GM18508 (cell line): ENCODE measurements at regions not wholly inside any gene's neighbourhood (a gene's known extent, or its start where the extent isn't known, plus 50 kb on each side); places are given as distances from the start of the nearest gene placed in this dataset.
"Not testable (repeated sequence)": the region's sequence is repeated elsewhere in the genome, so short reads cannot be mapped to it uniquely, and the experiment has no call there.

Experiments used
- ATAC-seq: cut with Tn5 transposase; IDR thresholded peaks from one replicate; pipeline ENCODE4 v1.9.1; 2021; ENCODE audit warnings: moderate number of reproducible peaks; ENCODE audit not compliant: insufficient read depth, unreplicated experiment

DNA sequence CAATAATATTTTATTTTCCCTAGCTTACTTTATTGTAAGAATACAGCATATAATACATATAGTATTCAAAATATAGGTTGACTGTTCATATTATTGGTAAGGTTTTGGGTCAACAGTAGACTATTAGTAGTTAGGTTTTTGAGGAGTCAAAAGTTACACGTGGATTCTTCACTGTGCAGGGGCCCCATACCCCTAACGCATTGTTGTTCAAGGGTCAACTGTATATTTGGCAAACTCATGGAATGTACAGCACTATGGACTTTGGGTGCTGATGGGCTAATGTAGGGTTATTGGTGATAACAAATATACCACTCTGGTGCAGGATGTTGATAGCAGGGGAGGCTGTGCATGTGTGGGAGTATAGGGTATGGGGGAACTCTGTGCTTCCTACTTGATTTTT lies 397.2 kb downstream of the BCKDHB start:
- ATAC-seq, result no peak

DNA sequence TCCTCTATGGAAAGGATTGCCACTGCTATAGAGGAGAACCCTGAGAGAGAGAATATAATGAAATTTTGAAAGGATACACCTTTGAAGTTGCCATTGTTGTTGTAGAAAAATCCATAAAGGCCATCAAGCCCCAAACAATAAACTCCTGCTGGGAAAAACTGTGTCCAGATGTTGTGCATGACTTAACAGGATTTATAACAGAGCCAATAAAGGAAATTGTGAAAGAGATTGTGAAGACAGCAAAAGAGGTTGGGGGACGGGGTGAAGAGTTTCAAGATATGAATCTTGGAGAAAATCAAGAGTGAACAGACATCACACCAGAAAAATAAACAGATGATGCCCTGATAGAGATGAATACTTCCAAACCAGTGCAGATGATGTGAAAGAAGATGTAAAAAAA lies 396.4 kb downstream of the BCKDHB start:
- no peak for ATAC-seq

DNA sequence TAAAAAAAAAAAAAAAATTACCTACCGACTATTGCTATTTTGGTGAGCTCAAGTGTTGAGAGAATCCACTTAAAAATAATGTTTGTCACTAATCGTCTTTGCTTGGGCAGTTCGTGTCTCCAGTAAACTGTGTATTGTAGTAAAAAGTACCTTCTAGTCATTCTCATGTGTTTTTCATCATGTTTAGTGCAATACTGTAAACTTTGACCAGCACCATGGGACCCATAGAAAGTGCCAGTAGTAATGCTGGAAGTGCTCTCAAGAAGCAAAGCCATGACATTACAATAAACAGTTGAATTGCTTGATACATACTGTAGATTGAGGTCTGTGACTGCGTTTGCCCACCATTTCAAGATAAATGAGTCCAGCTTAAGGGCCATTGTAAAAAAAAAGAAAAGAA lies 395.2 kb downstream of the BCKDHB start:
- no peak for ATAC-seq

DNA sequence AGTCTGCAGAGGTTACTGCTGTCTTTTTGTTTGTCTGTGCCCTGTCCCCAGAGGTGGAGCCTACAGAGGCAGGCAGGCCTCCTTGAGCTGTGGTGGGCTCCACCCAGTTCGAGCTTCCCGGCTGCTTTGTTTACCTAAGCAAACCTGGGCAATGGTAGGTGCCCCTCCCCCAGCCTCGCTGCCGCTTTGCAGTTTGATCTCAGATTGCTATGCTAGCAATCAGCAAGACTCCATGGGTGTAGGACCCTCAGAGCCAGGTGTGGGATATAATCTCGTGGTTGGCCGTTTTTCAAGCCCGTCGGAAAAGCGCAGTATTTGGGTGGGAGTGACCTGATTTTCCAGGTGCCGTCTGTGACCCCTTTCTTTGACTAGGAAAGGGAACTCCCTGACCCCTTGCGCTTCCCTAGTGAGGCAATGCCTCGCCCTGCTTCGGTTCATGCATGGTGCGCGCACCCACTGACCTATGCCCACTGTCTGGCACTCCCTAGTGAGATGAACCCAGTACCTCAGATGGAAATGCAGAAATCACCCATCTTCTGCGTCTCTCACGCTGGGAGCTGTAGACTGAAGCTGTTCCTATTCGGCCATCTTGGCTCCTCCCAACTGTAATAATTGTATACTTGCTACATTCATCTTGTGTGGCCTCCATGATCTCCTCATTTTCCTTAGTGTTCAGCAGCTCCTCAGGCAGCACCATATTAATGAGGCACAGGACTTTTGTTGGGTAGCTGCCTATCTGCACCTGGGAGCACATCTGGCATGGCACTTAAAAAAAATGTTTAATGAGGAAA lies 391.4 kb downstream of the BCKDHB start:
- ATAC-seq, result not testable (repeated sequence)

DNA sequence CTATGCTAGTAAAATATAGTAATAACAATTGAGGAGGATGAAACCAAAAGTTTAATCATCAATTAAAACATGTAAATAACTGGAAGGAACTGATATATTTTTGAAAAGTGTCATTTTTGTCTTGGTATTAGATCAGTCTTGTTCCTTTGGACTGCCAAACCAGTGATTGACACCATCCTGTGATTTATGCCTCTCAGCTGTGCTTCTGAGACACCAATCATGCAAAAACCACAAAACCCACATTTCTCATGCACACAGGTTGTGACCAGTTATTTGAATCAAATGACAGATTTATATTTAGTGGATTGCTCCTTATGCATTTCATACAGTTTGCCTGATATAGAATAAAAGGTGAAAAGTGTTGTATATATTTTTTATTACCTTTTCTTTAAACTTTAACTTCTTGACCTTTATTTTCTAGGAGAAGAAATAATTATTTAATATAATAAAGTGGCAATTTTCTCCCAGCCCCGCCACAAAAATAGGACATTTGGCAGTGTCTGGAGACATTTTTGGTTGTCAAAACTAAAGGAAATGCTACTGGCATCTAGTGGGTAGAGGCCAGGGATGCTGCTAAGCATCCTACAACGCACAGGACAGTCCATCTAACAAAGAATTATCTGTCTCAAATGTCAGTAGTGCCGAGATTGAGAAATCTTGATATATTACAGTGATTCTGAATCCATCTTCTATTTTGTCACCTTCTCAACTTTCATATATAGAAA lies 383.6 kb downstream of the BCKDHB start:
- no peak for ATAC-seq

DNA sequence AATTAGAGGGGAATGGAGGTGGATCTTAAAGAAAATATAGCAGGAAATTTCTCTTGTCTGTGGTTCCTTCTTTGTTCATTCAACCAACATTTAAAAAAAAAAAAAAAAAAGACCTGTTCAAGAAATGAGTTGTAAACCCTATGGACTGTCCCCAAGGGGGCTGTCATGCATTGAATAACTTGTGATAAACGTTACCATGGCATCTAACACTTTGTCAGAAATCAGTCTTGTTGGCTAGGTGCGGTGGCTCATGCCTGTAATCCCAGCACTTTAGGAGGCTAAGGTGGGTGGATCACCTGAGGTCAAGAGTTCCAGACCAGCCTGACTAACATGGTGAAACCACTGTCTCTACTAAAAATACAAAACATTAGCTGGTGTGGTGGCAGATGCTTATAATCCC lies 381.7 kb downstream of the BCKDHB start:
- ATAC-seq, result no peak

DNA sequence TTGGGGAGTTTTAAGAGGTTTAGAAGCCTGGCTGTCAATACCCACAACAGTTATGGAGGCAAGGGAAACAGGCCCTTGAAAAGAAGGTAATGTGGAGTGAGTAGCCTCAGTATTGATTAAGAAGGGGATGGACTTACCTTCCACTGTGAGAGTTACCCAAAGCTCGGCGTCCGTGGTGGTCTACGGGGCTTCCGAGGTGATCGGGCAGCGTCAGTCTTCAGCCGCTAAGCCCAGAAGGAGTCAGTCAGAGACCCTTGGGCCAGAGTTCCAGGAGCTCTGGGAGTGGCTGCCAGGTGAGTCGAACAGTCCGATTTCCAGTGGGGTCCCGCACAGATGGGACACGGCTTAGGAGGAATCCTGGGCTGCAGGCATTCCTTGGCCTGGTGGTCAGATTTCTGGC lies 379.0 kb downstream of the BCKDHB start:
- not testable (repeated sequence) for ATAC-seq

DNA sequence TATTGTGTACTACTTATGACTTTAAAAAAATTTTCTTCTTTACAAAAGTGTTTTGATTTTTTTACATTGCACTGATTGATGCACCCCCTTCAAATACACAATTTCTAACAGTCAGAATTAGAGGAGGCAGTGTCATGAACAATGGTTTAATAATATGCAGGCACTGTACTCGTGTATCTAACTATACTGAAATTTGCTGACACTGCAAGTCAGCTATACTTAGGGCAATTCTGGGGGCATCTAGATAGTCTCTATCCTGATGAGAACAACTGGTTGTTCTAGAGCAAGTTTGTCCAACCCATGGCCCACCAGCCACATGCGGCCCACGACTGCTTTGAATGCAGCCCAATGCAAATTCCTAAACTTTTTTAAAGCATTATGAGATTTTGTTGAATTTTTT lies 375.6 kb downstream of the BCKDHB start:
- no peak for ATAC-seq

DNA sequence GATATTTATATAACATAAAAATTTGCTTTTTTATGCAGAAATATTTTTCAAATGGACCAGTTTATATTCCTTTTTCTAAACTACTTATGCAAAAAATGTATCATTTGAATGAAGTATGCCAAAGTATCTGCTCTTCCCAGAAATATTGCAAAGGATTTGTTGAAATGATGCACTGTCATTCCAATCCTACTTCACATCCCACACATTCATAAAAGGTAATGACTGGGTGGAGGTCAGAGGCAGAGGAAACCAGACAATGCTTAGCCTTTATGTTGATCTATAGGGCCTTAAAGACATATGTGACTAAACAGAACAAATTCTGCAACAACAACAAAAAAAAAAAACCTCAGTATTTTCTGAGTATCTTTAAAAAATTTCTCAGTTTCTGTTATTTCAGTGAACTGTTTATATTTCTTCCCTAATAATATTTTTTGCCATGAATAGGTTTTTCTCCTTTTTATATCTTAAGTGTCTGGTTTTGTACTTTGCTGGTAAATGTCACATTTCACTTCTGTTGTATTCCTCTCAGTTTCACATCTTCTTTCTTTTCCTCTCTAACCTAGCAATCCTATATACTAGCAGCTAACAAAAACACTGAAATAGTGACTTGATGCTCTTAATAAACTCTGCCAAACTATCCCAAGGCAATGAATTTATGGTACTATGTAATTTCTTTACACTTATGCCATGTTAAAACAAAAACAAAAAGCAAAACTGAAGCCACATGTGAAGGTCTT lies 374.1 kb downstream of the BCKDHB start:
- no peak for ATAC-seq

DNA sequence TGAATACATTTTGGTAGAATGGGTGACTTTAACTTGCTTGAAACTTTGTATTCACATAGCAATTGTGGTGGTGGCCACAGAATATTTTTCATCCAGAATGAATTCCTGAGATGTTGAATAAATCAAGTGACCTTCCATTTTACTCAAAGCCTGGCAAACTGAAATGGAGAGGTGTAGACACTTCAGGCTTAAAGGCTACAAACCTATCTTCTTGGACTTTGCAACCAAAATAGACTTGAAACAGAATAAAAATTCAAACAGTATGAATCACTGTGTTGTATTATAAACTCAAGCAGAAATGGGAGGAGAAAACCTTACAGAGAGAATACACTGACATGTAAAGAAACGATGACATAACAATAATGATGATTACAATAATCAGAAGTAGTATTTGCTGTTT lies 371.6 kb downstream of the BCKDHB start:
- no peak for ATAC-seq

DNA sequence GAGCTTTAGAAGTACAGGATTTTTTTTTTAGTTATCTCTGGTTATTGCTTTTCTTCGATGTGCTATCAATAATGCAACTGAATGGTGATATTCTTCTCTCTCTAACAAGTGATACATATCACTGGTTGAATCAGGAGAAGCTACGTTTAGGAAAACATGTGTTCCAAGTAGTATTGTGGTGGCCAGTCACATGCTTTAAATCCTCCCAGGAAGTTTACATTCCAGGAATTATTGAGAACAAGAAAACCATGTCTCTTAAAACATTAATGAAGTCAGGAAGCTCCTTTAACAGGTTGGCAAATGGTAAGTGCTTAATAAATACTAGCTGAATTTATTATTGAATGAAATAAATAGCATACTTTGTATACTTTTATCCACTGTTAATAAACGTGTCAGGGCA lies 371.1 kb downstream of the BCKDHB start:
- ATAC-seq, result no peak

DNA sequence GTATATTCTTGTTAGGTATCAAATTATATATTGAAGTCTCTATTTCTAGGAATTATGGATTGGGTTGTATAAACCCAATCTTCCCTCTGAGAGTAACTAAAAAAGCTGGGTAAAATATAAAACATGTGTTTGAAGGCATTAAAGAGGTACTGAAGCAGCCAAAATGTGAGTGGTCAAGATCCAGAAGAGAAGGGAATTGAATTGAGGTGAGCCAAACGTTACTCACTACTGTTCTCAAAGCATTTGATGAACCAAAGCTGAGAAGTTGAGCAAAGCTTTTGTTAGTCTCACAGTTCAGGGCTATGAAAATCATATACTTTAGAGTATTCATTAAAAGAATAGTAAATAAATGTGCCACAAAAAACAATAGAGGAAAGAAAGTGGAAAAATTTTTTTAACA lies 365.8 kb downstream of the BCKDHB start:
- ATAC-seq, result no peak

DNA sequence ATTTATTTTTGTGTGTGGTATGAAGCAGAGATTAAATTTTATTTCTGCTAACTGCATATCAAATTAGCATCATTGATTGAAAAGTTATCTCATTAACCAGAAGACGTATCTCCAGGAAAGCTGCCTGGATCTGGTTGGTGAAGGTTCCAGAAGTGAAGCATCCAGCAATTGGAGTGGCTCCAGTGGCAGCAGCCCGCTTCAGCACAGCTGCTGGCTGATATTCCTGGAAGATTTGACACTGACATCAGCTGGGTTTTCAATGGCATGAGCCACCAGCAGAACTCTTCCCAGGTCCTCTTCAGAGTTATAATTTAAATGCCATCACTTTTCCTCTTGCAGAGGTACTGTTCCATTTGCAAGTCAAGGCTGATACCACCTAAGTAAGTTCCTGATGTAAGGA lies 363.5 kb downstream of the BCKDHB start:
- no peak for ATAC-seq

DNA sequence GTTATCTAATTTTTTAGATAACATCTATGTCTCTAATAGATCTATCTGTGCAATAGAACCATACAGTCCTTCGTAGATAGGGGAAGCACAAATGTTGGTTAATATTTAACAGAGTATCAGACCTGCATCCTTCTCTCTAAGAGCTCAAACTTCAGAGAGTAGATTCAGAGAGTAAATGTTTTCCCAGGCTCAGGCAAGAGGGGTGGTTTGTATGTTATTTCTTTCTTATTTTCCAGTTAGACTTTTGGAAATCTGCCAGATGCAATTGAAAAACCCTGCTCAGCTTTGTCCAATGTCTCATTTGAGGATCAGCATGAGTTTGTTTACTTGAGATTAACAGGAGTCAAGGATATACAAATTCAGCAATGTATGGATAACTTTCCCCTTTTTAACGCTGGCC lies 361.9 kb downstream of the BCKDHB start:
- no peak for ATAC-seq

DNA sequence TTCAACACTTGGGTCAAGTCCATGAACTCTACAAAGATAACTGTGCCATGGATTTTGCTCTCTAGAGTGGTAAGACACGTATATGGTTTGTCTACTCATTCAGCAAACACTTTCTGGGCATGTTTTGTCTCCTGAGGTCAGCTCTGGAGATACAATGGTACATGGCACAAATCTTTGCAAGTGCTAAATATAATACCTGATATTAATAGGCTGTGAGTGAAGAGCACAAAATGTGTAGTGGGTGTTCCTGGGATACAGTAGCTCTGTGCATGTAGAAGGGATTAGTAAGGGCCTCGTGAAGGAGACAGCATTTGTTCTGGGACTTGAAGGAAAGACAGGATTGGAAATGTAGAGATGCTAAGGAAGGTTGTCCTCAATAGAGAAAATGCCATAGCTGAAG lies 360.9 kb downstream of the BCKDHB start:
- no peak for ATAC-seq

DNA sequence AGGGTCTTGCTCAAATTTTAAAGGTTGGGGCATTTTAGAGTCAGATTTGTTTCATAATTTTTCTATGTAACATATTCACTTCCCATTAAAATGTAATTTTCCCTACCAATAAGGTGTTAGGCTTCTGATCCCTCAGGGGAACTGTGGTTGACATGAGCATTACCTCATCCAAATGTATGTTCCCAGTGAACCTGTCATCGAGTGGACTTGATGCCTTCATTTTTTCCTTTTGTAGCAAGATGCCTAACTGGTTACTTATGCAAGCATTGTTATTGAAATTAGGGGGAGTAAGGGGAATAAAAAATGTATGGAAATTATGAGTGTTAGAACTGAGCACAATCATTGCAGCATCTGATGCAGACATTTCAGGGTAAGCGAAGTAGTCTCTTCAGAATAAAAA lies 360.5 kb downstream of the BCKDHB start:
- ATAC-seq, result no peak

DNA sequence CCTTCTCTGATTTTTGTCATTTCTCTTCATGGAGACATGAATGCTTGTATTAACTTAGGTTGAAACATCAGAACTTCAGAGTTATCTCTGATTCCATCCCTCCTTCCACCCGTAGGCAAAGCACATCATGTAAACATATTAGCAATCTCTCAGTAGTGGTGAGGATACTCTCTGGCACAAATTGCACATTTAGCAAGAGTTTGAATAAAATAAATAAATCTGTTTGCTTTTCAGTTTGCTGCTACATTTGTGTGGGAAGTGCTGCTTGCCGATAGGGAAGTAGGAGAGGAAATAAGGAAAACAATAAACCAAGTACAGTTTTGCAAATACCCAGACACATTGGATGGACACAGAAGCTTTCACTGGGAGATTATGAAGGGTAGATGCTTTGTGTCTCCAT lies 359.0 kb downstream of the BCKDHB start:
- no peak for ATAC-seq

DNA sequence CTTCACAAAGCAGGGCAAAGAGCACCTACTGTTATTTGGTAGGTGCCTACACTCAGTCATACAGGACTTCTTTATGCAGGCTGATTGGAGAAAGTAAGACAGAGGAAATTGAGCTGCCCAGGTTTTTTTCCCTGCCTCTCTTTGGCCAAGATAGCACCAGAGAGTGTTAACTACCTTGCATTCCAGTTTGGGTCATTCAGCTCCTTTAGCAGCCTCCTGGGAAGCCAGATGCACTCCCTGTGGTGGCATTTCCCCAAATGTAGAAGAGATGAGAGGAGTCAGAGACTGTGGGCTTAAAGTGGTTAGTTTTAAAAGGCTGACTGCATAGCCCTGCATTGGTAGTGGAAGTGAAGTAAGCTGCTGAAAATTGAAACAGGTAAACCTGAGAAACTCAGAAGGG lies 358.4 kb downstream of the BCKDHB start:
- no peak for ATAC-seq

DNA sequence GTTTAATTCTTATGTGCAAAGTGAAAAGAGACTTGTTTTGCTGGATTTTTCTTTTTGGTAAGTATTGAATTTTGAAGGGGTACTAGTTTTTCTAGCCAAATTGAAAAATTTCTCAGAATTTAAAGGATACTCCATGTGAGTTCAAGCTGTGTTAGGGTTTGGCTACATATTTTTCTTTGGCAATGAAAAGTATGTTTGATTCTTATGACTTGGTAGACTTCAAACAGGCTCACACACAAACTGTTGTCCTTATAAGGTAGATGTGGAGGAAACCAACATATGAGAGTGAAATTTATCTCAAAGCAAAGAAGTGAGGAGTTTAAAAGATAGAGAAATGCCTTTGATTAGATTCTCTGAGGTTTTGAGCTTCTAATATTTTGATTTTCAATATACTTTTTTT lies 356.7 kb downstream of the BCKDHB start:
- no peak for ATAC-seq

DNA sequence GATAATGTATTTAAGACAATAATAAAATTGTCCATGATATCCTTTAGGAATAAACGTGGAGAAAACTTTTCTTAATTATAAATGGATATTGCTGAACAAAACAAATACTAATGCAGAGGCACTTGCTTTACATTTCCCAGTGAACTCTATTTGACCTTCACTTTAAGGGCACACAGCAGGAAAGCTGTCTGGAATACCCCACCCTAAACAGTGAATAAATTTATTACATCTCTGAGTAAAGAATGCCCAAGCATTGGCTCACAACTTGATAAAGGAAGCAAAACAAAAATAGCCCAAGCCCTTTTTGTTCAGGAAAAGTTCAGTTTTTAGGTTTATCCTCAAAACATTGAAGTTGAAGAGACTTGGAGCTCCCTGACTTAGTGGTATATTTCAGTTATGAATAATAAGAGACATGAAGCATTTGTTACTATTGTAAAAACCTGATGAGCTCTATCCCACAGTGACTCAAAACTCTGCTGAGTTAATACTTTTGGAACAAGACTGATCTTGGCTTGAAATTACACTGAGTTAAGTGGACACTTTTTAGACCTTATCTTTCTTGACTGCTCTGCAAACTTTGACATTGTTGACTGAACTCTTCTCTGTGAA lies 353.9 kb downstream of the BCKDHB start:
- no peak for ATAC-seq

DNA sequence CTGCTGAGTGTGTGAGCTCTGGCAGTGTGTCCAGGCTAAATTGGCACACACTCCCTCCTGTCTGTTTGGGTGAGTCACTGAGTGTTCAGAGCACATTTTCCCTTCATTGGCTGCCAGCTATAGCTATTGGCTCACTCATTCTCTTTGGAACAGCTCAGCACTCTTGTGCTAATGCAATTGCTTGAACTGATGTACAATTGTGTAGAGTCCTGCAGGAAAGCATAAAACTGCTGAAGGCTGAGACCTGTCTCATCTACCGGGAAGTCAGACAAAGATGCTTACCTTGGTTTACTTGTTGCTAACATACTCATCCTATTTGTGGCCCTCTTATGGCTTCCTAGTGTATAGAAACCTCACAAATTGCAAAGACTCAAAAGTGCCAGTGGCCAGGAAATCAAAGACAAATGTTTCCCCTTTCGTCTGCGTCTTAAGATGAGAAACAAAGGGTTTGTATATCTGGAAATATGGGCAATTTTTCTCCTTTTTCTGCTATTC lies 351.0 kb downstream of the BCKDHB start:
- no peak for ATAC-seq
